ENCODE measurements at regions not wholly inside any gene's neighbourhood (a gene's known extent, or its start where the extent isn't known, plus 50 kb on each side); places are given as distances from the start of the nearest gene placed in this dataset.

GRCh38 chr10:31186225-31187000, 132.6 kb upstream of the ZEB1 start:
- FAIRE-seq = no peak

More at GRCh38 chr10:31186225-31187000, 132.6 kb upstream of the ZEB1 start:
- no peaks in the 10 kb centered on the region for H3K9me1 ChIP-seq (replicated peaks; ENCODE audit: control insufficient read depth, extremely low read depth, insufficient read depth, low read length)
- H3K9ac ChIP-seq (replicated peaks; ENCODE audit: extremely low read depth, insufficient read depth, low read length) = no peak overlapping the region
- no peak overlapping the region for H3K4me2 ChIP-seq (ENCODE audit: insufficient read depth, low read length)
- ChIA-PET POLR2A (no interaction called here), CTCF (interaction anchor here (0.9 kb wide), 1 partner anchor 12 kb away, joined by 3 read pairs; no protein-coding TSS in a partner anchor)
- intact Hi-C loops (cut with micrococcal nuclease) (no loop called here), dilution Hi-C loops (cut with MboI; ENCODE audit: extremely low pct_ligation_motif_present, low sequenced_read_pairs) (no loop called here)
- no peaks in the 10 kb centered on the region for H3K4me1 ChIP-seq (ENCODE audit: control insufficient read depth, extremely low read depth, insufficient read depth, low read length)
- H2AFZ ChIP-seq (ENCODE audit: low read depth, low read length) = no peak overlapping the region
- no TSS peak for BruUV-seq (replicated peaks)
- no peaks in the 10 kb centered on the region for H3K27me3 ChIP-seq (ENCODE audit: control insufficient read depth in 2 of 2, insufficient read depth in 2 of 2, low read length in 2 of 2)
- no peaks in the 10 kb centered on the region for H3K79me2 ChIP-seq (ENCODE audit: control insufficient read depth, insufficient read depth, low read length)
- no peak overlapping the region for H3K4me3 ChIP-seq (replicated peaks in 1 of 3; ENCODE audit: insufficient read depth in 1 of 3, low read depth in 1 of 3, low read length in 3 of 3)
- DNase-seq (ENCODE audit: low read depth, low spot score) = peak; percentile 65
- H3K27ac ChIP-seq (ENCODE audit: insufficient read depth, low read depth, low read length) = no peak overlapping the region
- H3K36me3 ChIP-seq (ENCODE audit: control insufficient read depth in 2 of 2, extremely low read depth in 1 of 2, insufficient read depth in 2 of 2, low read length in 2 of 2) = no peaks in the 10 kb centered on the region
- TF ChIP-seq MYC (IDR thresholded peaks at IDR 0.05; ENCODE audit: low read depth, low read length) (no peak), CTCF (IDR thresholded peaks at IDR 0.05; ENCODE audit: extremely low read depth in 1 of 2, insufficient read depth in 1 of 2, low read depth in 1 of 2, low read length in 2 of 2) (peak in 1 of 2 donors; percentile 6), POLR2A (IDR thresholded peaks at IDR 0.05; ENCODE audit: low read depth, low read length) (no peak), JUN (IDR thresholded peaks at IDR 0.05; ENCODE audit: borderline replicate concordance, insufficient read depth, insufficient read length, low read depth) (no peak), EZH2 (IDR thresholded peaks at IDR 0.05; ENCODE audit: borderline replicate concordance, low read depth, low read length, severe bottlenecking) (no peak), GATA2 (IDR thresholded peaks at IDR 0.05; ENCODE audit: insufficient read depth, insufficient read length, low read depth, low read length) (no peak)
- no peaks in the 10 kb centered on the region for H3K9me3 ChIP-seq (replicated peaks; ENCODE audit: control insufficient read depth, insufficient read depth, low read length)
- no peaks in the 10 kb centered on the region for H4K20me1 ChIP-seq (replicated peaks; ENCODE audit: control insufficient read depth, extremely low read depth, insufficient read depth, low read length)
